ENCODE measurements at regions not wholly inside any gene's neighbourhood (a gene's known extent, or its start where the extent isn't known, plus 50 kb on each side); places are given as distances from the start of the nearest gene placed in this dataset.

DNA sequence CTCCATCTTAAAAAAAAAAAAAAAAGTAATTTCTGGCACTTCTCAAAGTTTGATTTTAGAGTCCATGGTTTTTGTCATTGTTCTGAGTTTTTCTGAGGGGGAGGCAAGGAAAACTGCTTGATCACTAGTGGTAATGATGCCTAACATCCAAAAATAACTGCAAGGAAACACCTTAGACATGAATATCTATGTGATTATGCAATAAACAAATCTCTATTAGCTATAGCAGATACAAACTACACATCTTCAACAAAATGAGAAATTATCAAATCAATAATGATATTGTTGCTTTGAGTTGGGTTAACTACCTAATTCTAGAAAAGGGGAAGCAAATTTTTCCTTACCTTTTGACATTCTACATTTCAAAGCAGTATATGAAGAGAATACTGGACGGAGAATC lies 230.9 kb upstream of the JARID2 start:
- TF ChIP-seq GATA2 (IDR thresholded peaks at IDR 0.05; ENCODE audit: low read depth, low read length), result no peak
- no peak for TF ChIP-seq GATA3 (IDR thresholded peaks at IDR 0.05; ENCODE audit: low read depth, low read length)
